Sigmoid colon (tissue), 6 donors: ENCODE measurements at regions not wholly inside any gene's neighbourhood (a gene's known extent, or its start where the extent isn't known, plus 50 kb on each side); places are given as distances from the start of the nearest gene placed in this dataset.

Experiments used
- DNase-seq: peaks from one replicate; pipeline ENCODE4 v3.0.0-alpha.2; 2019
- H3K27ac ChIP-seq, 4 donors: fragments of 200-600 bp; sonication (generic); one replicate each; pipeline ENCODE4 v1.5.1; 2016 to 2019; ENCODE audit warnings: mild to moderate bottlenecking in 1 of 4
- H3K27me3 ChIP-seq, 3 donors: fragments of 200-600 bp; sonication (generic); one replicate each; pipeline ENCODE4 v1.5.1; 2019; ENCODE audit warnings: mild to moderate bottlenecking in 1 of 3
- H3K36me3 ChIP-seq, 4 donors: fragments of 200-600 bp; sonication (generic); one replicate each; pipeline ENCODE4 v1.5.1; 2016 to 2019
- H3K4me1 ChIP-seq, 4 donors: fragments of 200-600 bp; sonication (generic); one replicate each; pipeline ENCODE4 v1.5.1; 2017 to 2019
- H3K4me3 ChIP-seq, 4 donors: fragments of 200-600 bp; sonication (generic); one replicate each; pipeline ENCODE4 v1.5.1; 2017 to 2019; ENCODE audit warnings: mild to moderate bottlenecking in 2 of 4, moderate library complexity in 1 of 4
- H3K9me3 ChIP-seq, 4 donors: fragments of 200-600 bp in 3 of 4; sonication (generic) in 3 of 4; one replicate each; pipeline versions ENCODE4 v1.5.1 to v1.6.1; 2013 to 2019
- EP300 ChIP-seq, 4 donors: sonication (generic); formaldehyde crosslinking; IDR thresholded peaks; one replicate each; pipeline ENCODE4 v1.6.1; 2017; ENCODE audit warnings: antibody characterized with exemption in 4 of 4
- POLR2A ChIP-seq, 2 donors: fragments of 450-650 bp; IDR thresholded peaks; one replicate each; pipeline ENCODE4 v1.6.1; 2016; ENCODE audit warnings: antibody characterized with exemption in 2 of 2, mild to moderate bottlenecking in 2 of 2, moderate library complexity in 2 of 2
- POLR2AphosphoS5 ChIP-seq, 4 donors: sonication (generic); formaldehyde crosslinking; IDR thresholded peaks; one replicate each; pipeline ENCODE4 v1.6.1; 2017; ENCODE audit warnings: antibody characterized with exemption in 4 of 4
- WGBS, 2 donors: extraction: QIAGEN DNeasy Blood & Tissue Kit; methylation state at CpG; one replicate each; pipeline ENCODE4 v1.1.7; 2013; 5-methylcytosine and 5-hydroxymethylcytosine counted together
- intact Hi-C: fragments of 100-400 bp; cut with DNase I; formaldehyde crosslinking; loops from one replicate; pipeline ENCODE4 v1.15.1; 2023
- TF ChIP-seq, protein P1 (sequence below), 4 experiments: fragments of 450-650 bp in 3 of 4; fragments of 200-600 bp in 1 of 4; IDR thresholded peaks; one replicate each; pipeline ENCODE4 v1.5.1; 2016 to 2019; ENCODE audit warnings: antibody characterized with exemption in 4 of 4, mild to moderate bottlenecking in 3 of 4, moderate library complexity in 2 of 4
- donor health status: healthy with polysubstance abuse.
- donor health status: healthy.

DNA sequence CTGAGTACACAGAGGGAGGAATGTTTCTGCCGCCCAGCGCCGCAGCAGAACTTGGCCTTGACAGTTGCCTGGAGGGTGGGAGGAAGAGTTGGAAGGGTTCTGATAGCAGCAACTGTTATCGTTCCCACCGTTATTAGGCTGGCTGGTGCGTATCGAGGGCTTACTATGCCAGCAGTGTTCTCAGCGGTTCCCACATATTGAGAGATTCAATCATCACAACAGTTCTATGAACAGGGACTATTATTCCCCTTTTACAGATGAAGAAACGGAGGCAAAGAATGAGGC is 380.1 kb upstream of the SULF2 start:
- no peak overlapping the region for H3K4me3 ChIP-seq
- intact Hi-C loops, result no loop called here
- no peaks in the 10 kb centered on the region for H3K27me3 ChIP-seq
- TF ChIP-seq, protein P1, sequence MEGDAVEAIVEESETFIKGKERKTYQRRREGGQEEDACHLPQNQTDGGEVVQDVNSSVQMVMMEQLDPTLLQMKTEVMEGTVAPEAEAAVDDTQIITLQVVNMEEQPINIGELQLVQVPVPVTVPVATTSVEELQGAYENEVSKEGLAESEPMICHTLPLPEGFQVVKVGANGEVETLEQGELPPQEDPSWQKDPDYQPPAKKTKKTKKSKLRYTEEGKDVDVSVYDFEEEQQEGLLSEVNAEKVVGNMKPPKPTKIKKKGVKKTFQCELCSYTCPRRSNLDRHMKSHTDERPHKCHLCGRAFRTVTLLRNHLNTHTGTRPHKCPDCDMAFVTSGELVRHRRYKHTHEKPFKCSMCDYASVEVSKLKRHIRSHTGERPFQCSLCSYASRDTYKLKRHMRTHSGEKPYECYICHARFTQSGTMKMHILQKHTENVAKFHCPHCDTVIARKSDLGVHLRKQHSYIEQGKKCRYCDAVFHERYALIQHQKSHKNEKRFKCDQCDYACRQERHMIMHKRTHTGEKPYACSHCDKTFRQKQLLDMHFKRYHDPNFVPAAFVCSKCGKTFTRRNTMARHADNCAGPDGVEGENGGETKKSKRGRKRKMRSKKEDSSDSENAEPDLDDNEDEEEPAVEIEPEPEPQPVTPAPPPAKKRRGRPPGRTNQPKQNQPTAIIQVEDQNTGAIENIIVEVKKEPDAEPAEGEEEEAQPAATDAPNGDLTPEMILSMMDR (IDR thresholded peaks at IDR 0.05), result no peak
- no peak for TF ChIP-seq POLR2A (IDR thresholded peaks at IDR 0.05)
- no peak for TF ChIP-seq EP300 (IDR thresholded peaks at IDR 0.05)
- no peak for TF ChIP-seq POLR2AphosphoS5 (IDR thresholded peaks at IDR 0.05)
- H3K9me3 ChIP-seq, result no peaks in the 10 kb centered on the region
- no peaks in the 10 kb centered on the region for H3K36me3 ChIP-seq
- WGBS, 2 donors, result 87 to 89% methylated on average over 9 of the region's 9 CpGs
- H3K4me1 ChIP-seq, result peaks cover 0 to 8% (median 7%) of the 10 kb centered on the region in 4 donors
- no peak overlapping the region for H3K27ac ChIP-seq
- no peak for DNase-seq

DNA sequence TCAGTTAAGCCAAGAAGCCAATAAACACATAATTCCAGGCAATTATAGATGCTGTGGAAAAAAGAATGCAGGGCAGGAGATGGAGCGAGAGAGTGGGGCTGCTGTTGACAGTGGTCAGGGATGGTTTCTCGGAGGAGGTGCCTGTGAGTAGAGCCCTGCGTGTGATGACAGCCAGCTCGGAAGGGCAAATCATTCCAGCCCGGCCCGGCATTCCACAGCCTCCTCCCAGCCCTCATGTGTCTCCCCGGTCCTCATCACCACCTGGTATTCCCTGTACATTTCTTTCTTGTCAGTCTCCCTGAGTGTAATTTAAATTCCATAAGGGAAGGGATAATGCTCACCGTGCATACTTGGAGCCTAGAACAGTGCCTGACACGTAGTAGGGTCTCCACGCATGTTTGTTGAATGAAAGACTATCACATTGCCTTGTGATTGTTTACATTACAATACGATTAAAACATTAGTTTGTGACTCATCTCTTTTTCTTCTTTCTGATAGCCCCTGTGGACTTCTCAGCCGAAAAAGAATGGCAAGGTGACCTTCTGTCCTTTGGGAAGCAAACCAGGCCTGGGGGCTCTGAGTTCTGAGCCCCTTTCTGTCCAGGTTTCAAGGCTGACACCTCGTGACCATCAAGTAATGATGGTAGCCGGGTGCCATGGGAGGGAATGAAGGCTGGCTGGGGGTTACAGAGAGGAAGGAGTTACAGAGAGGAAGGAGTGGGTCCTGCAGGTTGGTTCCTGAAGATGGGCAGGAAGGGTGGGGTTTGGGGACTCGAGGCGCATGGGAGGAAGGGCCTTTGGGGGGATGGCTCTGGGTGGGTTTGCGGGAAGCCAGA is 379.5 kb upstream of the SULF2 start:
- H3K4me3 ChIP-seq, result no peak overlapping the region
- WGBS, 2 donors, result 64 to 81% methylated on average over 17 of the region's 17 CpGs
- H3K9me3 ChIP-seq, result no peaks in the 10 kb centered on the region
- no peaks in the 10 kb centered on the region for H3K27me3 ChIP-seq
- no peak overlapping the region for H3K27ac ChIP-seq
- intact Hi-C loops, result no loop called here
- H3K4me1 ChIP-seq, result peaks cover 0 to 5% (median 4%) of the 10 kb centered on the region in 4 donors
- no peak for DNase-seq
- no peaks in the 10 kb centered on the region for H3K36me3 ChIP-seq
- TF ChIP-seq EP300 (IDR thresholded peaks at IDR 0.05) (no peak), POLR2AphosphoS5 (IDR thresholded peaks at IDR 0.05) (no peak), POLR2A (IDR thresholded peaks at IDR 0.05) (no peak)
- TF ChIP-seq, protein P1 (IDR thresholded peaks at IDR 0.05), result no peak

DNA sequence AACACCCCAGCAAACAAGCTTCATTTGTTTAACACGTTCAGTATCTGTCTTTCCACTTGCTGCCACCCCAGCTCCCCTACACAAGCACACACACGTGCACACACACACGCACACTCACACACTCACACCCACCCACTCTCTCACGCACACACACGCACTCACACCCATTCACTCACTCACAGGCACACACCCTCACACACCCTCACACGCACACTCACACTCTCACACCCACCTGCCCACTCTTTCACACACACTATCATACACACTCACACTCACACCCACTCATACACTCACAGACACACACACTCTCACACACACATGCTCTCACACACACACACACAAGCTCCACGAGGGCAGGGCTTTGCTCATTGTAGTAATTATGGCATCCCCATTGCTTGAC is 378.8 kb upstream of the SULF2 start:
- Histone ChIP-seq H3K9me3 (no peaks in the 10 kb centered on the region), H3K27me3 (no peaks in the 10 kb centered on the region), H3K27ac (no peak overlapping the region), H3K4me1 (no peaks in the 10 kb centered on the region), H3K4me3 (no peak overlapping the region), H3K36me3 (no peaks in the 10 kb centered on the region)
- no peak for DNase-seq
- 50 to 82% methylated on average over 7 of the region's 7 CpGs for WGBS, 2 donors
- intact Hi-C loops, result no loop called here
- TF ChIP-seq POLR2A (IDR thresholded peaks at IDR 0.05) (no peak), EP300 (IDR thresholded peaks at IDR 0.05) (no peak)
- TF ChIP-seq, protein P1 (IDR thresholded peaks at IDR 0.05), result no peak

DNA sequence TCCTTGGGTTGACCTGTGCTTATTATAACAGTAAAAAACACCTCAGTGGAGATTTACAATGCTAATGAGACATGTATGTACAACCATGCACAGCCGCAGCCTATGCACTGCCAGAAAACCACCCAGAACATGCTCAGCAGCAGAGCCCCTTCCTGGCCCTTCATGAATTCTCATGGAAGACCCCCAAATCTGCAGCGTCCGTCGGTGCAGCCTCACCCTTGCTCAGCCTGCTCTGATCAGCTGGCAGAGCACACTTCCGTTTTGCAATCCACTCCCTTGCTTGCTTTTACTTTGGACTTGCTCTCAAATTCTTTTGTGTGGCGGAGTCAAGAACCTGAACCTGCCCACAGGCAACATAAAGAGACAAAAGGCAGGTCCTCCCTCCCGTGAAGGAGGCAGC is 378.2 kb upstream of the SULF2 start:
- Histone ChIP-seq H3K27me3 (no peaks in the 10 kb centered on the region), H3K27ac (no peak overlapping the region), H3K4me3 (no peak overlapping the region), H3K4me1 (no peaks in the 10 kb centered on the region), H3K9me3 (no peaks in the 10 kb centered on the region), H3K36me3 (no peaks in the 10 kb centered on the region)
- TF ChIP-seq EP300 (IDR thresholded peaks at IDR 0.05) (no peak), POLR2A (IDR thresholded peaks at IDR 0.05) (no peak), POLR2AphosphoS5 (IDR thresholded peaks at IDR 0.05) (no peak)
- TF ChIP-seq, protein P1 (IDR thresholded peaks at IDR 0.05), result no peak
- WGBS, 2 donors, result 21 to 54% methylated on average over 7 of the region's 7 CpGs
- DNase-seq, result no peak
- intact Hi-C loops, result no loop called here

DNA sequence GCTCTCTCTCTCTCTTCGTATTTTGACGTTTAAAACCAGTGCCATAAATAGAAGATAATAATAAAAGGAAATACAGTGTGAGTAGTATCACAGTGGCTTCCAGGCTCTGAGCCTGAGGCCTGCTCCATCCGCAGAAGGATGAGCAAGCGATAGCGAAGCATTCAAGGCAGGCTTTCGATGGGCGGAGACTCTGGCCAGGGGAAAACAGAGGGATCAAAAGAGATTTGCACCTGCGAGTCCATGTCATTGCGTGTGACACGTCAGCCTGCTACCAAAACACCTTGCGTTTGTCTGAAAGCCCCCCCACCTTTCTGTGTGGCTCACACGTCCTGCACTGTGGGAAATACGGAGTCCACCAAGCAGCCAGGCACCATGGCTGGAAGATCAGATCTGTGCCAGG is 377.3 kb upstream of the SULF2 start:
- 92% methylated on average over 13 of the region's 13 CpGs for WGBS, 2 donors
- H3K4me1 ChIP-seq, result peaks cover 0 to 5% (median 0%) of the 10 kb centered on the region in 4 donors
- no peak for DNase-seq
- H3K27me3 ChIP-seq, result no peaks in the 10 kb centered on the region
- intact Hi-C loops, result no loop called here
- TF ChIP-seq POLR2A (IDR thresholded peaks at IDR 0.05) (no peak), POLR2AphosphoS5 (IDR thresholded peaks at IDR 0.05) (no peak), EP300 (IDR thresholded peaks at IDR 0.05) (no peak)
- TF ChIP-seq, protein P1 (IDR thresholded peaks at IDR 0.05), result no peak
- H3K4me3 ChIP-seq, result no peak overlapping the region
- H3K9me3 ChIP-seq, result no peaks in the 10 kb centered on the region
- no peaks in the 10 kb centered on the region for H3K36me3 ChIP-seq
- no peak overlapping the region for H3K27ac ChIP-seq
